Breast epithelium (tissue), 3 donors: ENCODE measurements at regions not wholly inside any gene's neighbourhood (a gene's known extent, or its start where the extent isn't known, plus 50 kb on each side); places are given as distances from the start of the nearest gene placed in this dataset.

ENCODE experiments used
- POLR2AphosphoS5 ChIP-seq, 3 donors: sonication (generic); formaldehyde crosslinking; IDR thresholded peaks; one replicate each; pipeline ENCODE4 v1.6.1; 2017; ENCODE audit warnings: antibody characterized with exemption in 3 of 3
- TF ChIP-seq, protein P1 (sequence below), 3 donors: fragments of 450-650 bp; IDR thresholded peaks; one replicate each; pipeline ENCODE4 v1.5.1; 2016 to 2017; ENCODE audit warnings: antibody characterized with exemption in 3 of 3, mild to moderate bottlenecking in 3 of 3, moderate library complexity in 3 of 3

DNA sequence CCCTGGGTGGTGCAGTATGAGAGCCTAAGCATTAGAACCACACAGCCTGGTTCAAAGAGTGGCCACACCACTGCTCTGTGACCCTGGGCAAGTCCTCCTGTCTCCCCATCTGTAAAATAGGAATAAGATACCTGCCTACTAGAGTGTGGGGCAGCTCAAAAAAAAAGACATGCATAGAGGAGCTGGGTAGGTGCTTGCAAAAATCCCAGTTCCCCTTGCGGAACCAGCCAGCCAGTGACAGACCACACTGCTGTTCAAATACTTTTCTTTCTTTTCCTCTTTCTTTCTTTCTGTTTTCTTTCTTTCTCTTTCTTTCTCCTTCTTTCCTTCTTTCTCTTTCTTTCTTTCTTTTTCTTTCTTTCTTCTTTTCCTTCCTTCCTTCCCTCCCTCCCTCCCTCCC lies 63.0 kb upstream of the TRIM2 start:
- no peak for TF ChIP-seq POLR2AphosphoS5 (IDR thresholded peaks at IDR 0.05)
- TF ChIP-seq, protein P1, sequence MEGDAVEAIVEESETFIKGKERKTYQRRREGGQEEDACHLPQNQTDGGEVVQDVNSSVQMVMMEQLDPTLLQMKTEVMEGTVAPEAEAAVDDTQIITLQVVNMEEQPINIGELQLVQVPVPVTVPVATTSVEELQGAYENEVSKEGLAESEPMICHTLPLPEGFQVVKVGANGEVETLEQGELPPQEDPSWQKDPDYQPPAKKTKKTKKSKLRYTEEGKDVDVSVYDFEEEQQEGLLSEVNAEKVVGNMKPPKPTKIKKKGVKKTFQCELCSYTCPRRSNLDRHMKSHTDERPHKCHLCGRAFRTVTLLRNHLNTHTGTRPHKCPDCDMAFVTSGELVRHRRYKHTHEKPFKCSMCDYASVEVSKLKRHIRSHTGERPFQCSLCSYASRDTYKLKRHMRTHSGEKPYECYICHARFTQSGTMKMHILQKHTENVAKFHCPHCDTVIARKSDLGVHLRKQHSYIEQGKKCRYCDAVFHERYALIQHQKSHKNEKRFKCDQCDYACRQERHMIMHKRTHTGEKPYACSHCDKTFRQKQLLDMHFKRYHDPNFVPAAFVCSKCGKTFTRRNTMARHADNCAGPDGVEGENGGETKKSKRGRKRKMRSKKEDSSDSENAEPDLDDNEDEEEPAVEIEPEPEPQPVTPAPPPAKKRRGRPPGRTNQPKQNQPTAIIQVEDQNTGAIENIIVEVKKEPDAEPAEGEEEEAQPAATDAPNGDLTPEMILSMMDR (IDR thresholded peaks at IDR 0.05), result no peak
